Suprapubic skin (tissue), 3 donors: ENCODE measurements at regions not wholly inside any gene's neighbourhood (a gene's known extent, or its start where the extent isn't known, plus 50 kb on each side); places are given as distances from the start of the nearest gene placed in this dataset.

ENCODE experiments used
- CTCF ChIP-seq, 2 donors: fragments of 200-600 bp in 1 of 2; fragments of 450-650 bp in 1 of 2; sonication (generic) in 1 of 2; IDR thresholded peaks; one replicate each; pipeline ENCODE4 v1.5.1; 2016 to 2019; ENCODE audit warnings: antibody characterized with exemption in 2 of 2, mild to moderate bottlenecking in 1 of 2, moderate library complexity in 1 of 2
- POLR2A ChIP-seq, 2 donors: fragments of 450-650 bp; IDR thresholded peaks; one replicate each; pipeline ENCODE4 v1.6.1; 2017; ENCODE audit warnings: antibody characterized with exemption in 2 of 2, mild to moderate bottlenecking in 2 of 2, moderate library complexity in 2 of 2

- no peak for TF ChIP-seq CTCF (IDR thresholded peaks at IDR 0.05)
- no peak for TF ChIP-seq POLR2A (IDR thresholded peaks at IDR 0.05)
Observed at GRCh38 chr12:87152075-87152474, 877.1 kb downstream of the C12orf50 start.
